ENCODE measurements at regions not wholly inside any gene's neighbourhood (a gene's known extent, or its start where the extent isn't known, plus 50 kb on each side); places are given as distances from the start of the nearest gene placed in this dataset.

DNA sequence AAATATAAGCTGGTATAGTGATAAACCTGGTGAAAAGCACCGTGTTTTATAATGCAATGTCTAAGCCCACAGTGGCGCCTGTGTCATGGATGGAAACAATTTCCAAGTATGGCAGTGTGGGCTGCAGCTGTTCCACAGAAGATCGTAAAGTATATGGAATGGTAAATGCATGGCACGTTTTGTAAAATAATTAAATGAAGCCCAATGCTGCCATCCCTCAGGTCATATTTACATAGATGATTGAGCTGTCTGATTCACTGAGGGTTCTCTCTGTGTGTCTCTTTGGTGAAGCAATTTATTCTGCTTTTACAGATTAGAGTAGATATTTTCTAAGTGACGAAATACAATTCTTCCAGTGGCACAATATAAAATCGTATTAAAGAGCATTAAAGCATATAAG is 164.8 kb downstream of the ASMT start (continued):
- TF ChIP-seq, protein P1, sequence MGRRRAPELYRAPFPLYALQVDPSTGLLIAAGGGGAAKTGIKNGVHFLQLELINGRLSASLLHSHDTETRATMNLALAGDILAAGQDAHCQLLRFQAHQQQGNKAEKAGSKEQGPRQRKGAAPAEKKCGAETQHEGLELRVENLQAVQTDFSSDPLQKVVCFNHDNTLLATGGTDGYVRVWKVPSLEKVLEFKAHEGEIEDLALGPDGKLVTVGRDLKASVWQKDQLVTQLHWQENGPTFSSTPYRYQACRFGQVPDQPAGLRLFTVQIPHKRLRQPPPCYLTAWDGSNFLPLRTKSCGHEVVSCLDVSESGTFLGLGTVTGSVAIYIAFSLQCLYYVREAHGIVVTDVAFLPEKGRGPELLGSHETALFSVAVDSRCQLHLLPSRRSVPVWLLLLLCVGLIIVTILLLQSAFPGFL (CRISPR knock-in tag; IDR thresholded peaks at IDR 0.05): no peak
- no peak for TF ChIP-seq ZFP36L1 (CRISPR knock-in tag; IDR thresholded peaks at IDR 0.05)
- TF ChIP-seq, protein P2, sequence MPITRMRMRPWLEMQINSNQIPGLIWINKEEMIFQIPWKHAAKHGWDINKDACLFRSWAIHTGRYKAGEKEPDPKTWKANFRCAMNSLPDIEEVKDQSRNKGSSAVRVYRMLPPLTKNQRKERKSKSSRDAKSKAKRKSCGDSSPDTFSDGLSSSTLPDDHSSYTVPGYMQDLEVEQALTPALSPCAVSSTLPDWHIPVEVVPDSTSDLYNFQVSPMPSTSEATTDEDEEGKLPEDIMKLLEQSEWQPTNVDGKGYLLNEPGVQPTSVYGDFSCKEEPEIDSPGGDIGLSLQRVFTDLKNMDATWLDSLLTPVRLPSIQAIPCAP (CRISPR knock-in tag; IDR thresholded peaks at IDR 0.05; ENCODE audit: low read depth): no peak
- TF ChIP-seq MTA1 (CRISPR knock-in tag; IDR thresholded peaks at IDR 0.05; ENCODE audit: borderline replicate concordance): no peak
- no peak for TF ChIP-seq PHF20 (CRISPR knock-in tag; IDR thresholded peaks at IDR 0.05)
- TF ChIP-seq SATB2 (CRISPR knock-in tag; IDR thresholded peaks at IDR 0.05): no peak

DNA sequence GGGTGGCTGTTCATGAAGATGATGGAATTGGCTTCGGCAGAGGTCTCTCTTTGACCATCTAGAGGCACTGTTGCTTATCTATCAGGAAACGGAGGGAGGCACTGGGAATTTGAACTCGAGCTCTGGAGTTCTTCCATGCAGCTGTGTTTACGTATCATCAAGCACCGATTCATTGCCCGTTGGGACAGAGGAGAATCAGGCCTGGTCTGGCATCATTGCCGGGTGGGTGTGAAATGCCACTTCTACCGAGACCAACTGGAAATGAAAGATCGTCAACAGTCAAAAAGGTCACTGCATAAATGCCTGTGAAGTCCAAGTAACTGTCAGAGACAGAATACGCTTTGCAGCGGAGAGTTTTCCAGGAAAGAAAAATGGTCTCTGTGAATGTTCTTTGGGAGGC is 166.9 kb downstream of the ASMT start:
- no peaks in the 10 kb centered on the region for H4K20me1 ChIP-seq (ENCODE audit: insufficient read depth, low read length)
- H2AFZ ChIP-seq (ENCODE audit: low read length): no peak overlapping the region
- peaks cover 8% of the 10 kb centered on the region for H3K9me3 ChIP-seq (ENCODE audit: low read length)
- H3K36me3 ChIP-seq (replicated peaks in 1 of 2; ENCODE audit: control insufficient read depth in 1 of 2, insufficient read depth in 2 of 2, low read length in 2 of 2): no peaks in the 10 kb centered on the region
- 30% methylated on average over 8 of the region's 11 CpGs for WGBS (ENCODE audit: low lambda C conversion rate)
- H3K4me1 ChIP-seq (ENCODE audit: insufficient read depth, low read length): no peaks in the 10 kb centered on the region
- H3K27ac ChIP-seq (ENCODE audit: extremely low read length, insufficient read depth, low read length): no peak overlapping the region
- ChIA-PET CTCF (ENCODE audit: low intra/inter-chr PET ratio, low total read pairs) (no interaction called here), POLR2A (no interaction called here)
- peak; percentile 38 for TF ChIP-seq STAG1 (CRISPR knock-in tag; IDR thresholded peaks at IDR 0.05)
- no peak for TF ChIP-seq SMC3 (IDR thresholded peaks at IDR 0.05; ENCODE audit: low read length)
- peaks cover 0 to 13% of the 10 kb centered on the region in 2 experiments; a peak in 2 of 5 replicates for H3K27me3 ChIP-seq (ENCODE audit: control insufficient read depth in 1 of 2, insufficient read depth in 2 of 2, low read length in 2 of 2)
- H3K4me3 ChIP-seq (replicated peaks in 1 of 3; ENCODE audit: insufficient read depth in 1 of 3, low read depth in 2 of 3, low read length in 3 of 3): no peak overlapping the region
- ATAC-seq (no peak), DNase-seq (ENCODE audit: low spot score) (no peak), FAIRE-seq (no peak)
- in situ Hi-C loops (cut with HindIII; ENCODE audit: extremely low pct_ligation_motif_present, low pct_unique_long_range_greater_than_20kb): no loop called here
- BruUV-seq (replicated peaks): no TSS peak
- no peak overlapping the region for H3K4me2 ChIP-seq (ENCODE audit: low read depth, low read length)
- no peaks in the 10 kb centered on the region for H3K79me2 ChIP-seq (ENCODE audit: insufficient read depth, low read length)
- intact Hi-C loops (cut with micrococcal nuclease; ENCODE audit: unreplicated experiment): no loop called here
- H3K9ac ChIP-seq (ENCODE audit: insufficient read depth, low read depth, low read length): no peak overlapping the region

Measured in HepG2 (cell line).